NCI-H1436 treated with DMSO at 0.1 percent for 48 hours (cell line): ENCODE measurements at regions not wholly inside any gene's neighbourhood (a gene's known extent, or its start where the extent isn't known, plus 50 kb on each side); places are given as distances from the start of the nearest gene placed in this dataset.

Experiments
- DNase-seq: peaks from one replicate; lab custom pipeline; 2025; lab: John Stamatoyannopoulos, UW

DNA sequence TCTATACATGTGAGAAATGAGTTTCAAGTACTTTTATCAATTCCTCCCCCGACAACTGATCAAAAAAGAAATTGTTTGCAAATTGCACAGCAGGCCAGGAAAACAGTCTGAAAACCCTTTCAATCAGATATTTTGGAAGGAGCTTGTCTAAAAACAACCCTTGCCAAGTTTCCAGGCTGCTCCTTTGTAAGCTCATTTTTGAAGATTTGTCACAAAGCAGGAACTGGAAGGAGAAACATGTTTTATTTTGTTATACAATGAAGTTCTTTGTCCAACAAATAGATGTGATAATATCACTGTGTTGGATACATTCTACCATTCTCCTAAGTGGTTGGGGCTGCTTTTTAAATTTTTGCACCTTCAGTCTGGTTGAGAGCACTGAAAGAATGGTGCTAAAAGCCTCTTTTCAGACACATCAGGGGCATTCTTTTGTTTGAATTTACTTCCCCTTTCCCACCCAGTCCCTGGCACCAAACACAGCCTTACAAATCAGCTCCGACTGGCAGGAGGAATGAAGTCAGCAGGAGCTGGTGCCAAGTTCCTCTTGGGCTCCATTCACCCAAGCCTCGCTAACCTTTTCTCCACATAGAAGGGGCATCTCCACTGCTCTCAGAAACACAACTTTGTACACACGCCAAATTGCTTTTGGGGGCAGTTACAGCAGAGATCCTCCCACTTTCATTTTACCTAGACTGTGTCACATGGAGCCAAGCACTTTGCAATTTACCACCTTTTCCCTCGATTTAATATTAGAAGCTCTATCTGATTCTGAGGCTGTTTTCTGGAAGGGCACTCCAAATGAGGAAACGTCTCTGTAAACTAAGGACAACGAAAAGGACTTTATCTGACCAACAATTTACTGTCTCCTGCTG lies 88.0 kb downstream of the C1D start:
- DNase-seq, result no peak

- DNase-seq, result no peak
Measured at GRCh38 chr2:67977464-67977863, 85.3 kb downstream of the C1D start.

DNA sequence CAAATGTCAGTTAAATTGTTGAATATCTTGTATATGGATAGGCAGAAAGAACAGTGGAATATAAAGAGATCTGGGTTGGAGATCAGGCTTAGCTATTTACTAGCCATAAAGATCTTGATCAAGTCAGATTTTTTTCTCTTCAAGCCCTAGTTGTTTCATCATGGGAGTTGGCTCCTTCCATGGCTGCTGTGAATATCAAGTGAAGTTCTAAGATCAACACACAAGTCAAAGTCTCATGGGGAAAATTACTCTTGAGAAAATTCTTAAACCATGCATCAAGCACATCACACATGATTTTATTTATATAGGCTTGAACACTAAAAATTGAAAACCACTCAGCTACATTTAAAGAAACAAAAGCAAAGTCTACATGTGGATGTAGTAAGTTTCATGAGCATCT lies 79.8 kb downstream of the C1D start:
- no peak for DNase-seq

- DNase-seq, result no peak
Measured at GRCh38 chr2:67984600-67984999, 78.2 kb downstream of the C1D start.

DNA sequence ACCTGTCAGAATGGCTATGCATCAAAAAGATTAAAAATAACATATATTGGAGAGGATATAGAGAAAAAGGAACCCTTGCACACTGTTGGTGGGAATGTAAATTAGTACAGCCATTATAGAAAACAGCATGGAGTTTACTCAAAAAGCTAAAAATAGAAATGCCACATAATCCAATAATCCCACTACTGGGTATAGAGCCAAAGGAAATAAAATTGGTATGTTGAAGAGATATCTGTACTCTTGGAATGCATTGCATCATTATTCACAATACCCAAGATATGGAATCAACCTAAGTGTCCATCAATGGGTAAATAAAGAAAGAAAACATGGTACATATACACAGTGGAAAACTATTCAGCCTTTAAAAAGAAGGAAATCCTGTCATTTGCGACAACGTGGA lies 77.2 kb downstream of the C1D start:
- DNase-seq, result no peak

DNA sequence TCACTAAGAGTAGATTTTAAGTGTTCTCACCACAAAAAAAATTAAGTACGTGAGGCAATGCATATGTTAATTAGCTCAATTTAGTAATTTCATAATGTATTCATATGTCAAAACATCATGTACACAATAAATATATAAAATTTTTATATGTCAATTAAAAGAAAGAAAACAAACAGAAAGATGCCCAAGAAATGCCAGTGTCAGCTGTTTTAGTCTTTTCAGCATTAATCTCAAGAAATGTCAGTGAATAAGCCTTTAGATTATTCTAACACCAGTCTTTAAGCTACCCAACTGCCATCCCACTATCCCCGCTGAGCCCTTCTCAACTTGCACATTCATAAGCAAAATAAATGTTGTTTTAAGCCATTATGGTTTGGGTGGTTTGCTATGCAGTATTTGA lies 76.5 kb downstream of the C1D start:
- DNase-seq, result no peak
